ENCODE measurements at regions not wholly inside any gene's neighbourhood (a gene's known extent, or its start where the extent isn't known, plus 50 kb on each side); places are given as distances from the start of the nearest gene placed in this dataset.

- TF ChIP-seq CTCF (IDR thresholded peaks at IDR 0.05; ENCODE audit: low read depth, low read length) = no peak
- H3K27me3 ChIP-seq = peaks cover 4% of the 10 kb centered on the region
These were observed 1147.6 kb downstream of the AACS start for GRCh38 chr12:126212824-126213223.

GRCh38 chr12:126218697-126219096 lies 1153.5 kb downstream of the AACS start:
- no peaks in the 10 kb centered on the region for H3K36me3 ChIP-seq
- peaks cover 4% of the 10 kb centered on the region for H3K27me3 ChIP-seq
- TF ChIP-seq CTCF (IDR thresholded peaks at IDR 0.05; ENCODE audit: low read depth, low read length) = no peak
- H3K4me3 ChIP-seq = no peak overlapping the region
- H3K27ac ChIP-seq = no peak overlapping the region
- H3K4me1 ChIP-seq (ENCODE audit: low read depth) = peaks cover 16% of the 10 kb centered on the region
- no peaks in the 10 kb centered on the region for H3K9me3 ChIP-seq (ENCODE audit: low read depth)
- DNase-seq (ENCODE audit: low read depth in 1 of 2, low spot score in 1 of 2) = peak in 1 of 2 donors; percentile 67

More at GRCh38 chr12:126212824-126213223, 1147.6 kb downstream of the AACS start:
- no peaks in the 10 kb centered on the region for H3K9me3 ChIP-seq (ENCODE audit: low read depth)
- H3K36me3 ChIP-seq = no peaks in the 10 kb centered on the region
- H3K4me3 ChIP-seq = no peak overlapping the region
- no peak for DNase-seq (ENCODE audit: low read depth in 1 of 2, low spot score in 1 of 2)
- no peaks in the 10 kb centered on the region for H3K4me1 ChIP-seq (ENCODE audit: low read depth)
- no peak overlapping the region for H3K27ac ChIP-seq

GRCh38 chr12:126219139-126219538 lies 1153.9 kb downstream of the AACS start:
- Histone ChIP-seq H3K9me3 (ENCODE audit: low read depth) (no peaks in the 10 kb centered on the region), H3K4me1 (ENCODE audit: low read depth) (peaks cover 16% of the 10 kb centered on the region), H3K36me3 (no peaks in the 10 kb centered on the region), H3K27ac (no peak overlapping the region), H3K4me3 (no peak overlapping the region), H3K27me3 (peaks cover 4% of the 10 kb centered on the region)
- no peak for TF ChIP-seq CTCF (IDR thresholded peaks at IDR 0.05; ENCODE audit: low read depth, low read length)
- no peak for DNase-seq (ENCODE audit: low read depth in 1 of 2, low spot score in 1 of 2)

- Histone ChIP-seq H3K4me1 (ENCODE audit: low read depth) (peaks cover 16% of the 10 kb centered on the region), H3K27me3 (peaks cover 4% of the 10 kb centered on the region), H3K9me3 (ENCODE audit: low read depth) (no peaks in the 10 kb centered on the region), H3K36me3 (no peaks in the 10 kb centered on the region), H3K4me3 (no peak overlapping the region), H3K27ac (no peak overlapping the region)
- no peak for TF ChIP-seq CTCF (IDR thresholded peaks at IDR 0.05; ENCODE audit: low read depth, low read length)
- no peak for DNase-seq (ENCODE audit: low read depth in 1 of 2, low spot score in 1 of 2)
These were observed 1154.5 kb downstream of the AACS start for GRCh38 chr12:126219654-126220279.

- Histone ChIP-seq H3K9me3 (ENCODE audit: low read depth) (no peaks in the 10 kb centered on the region), H3K27me3 (no peaks in the 10 kb centered on the region), H3K27ac (no peak overlapping the region), H3K36me3 (no peaks in the 10 kb centered on the region), H3K4me3 (no peak overlapping the region), H3K4me1 (ENCODE audit: low read depth) (peaks cover 5% of the 10 kb centered on the region)
- no peak for TF ChIP-seq CTCF (IDR thresholded peaks at IDR 0.05; ENCODE audit: low read depth, low read length)
- no peak for DNase-seq (ENCODE audit: low read depth in 1 of 2, low spot score in 1 of 2)
These were observed 1158.8 kb downstream of the AACS start for GRCh38 chr12:126224032-126224431.
